ENCODE measurements at regions not wholly inside any gene's neighbourhood (a gene's known extent, or its start where the extent isn't known, plus 50 kb on each side); places are given as distances from the start of the nearest gene placed in this dataset.

GRCh38 chr7:3200504-3200903, 100.5 kb upstream of the SDK1 start:
- TF ChIP-seq CTCF (IDR thresholded peaks at IDR 0.05) (no peak), POLR2A (IDR thresholded peaks at IDR 0.05) (no peak)
